MM.1S (cell line): ENCODE measurements at regions not wholly inside any gene's neighbourhood (a gene's known extent, or its start where the extent isn't known, plus 50 kb on each side); places are given as distances from the start of the nearest gene placed in this dataset.

Experiments used
- DNase-seq: peaks from one replicate; pipeline ENCODE4 v3.0.0-alpha.2; 2015
- H2AFZ ChIP-seq: fragments of 300-600 bp; sonication (generic); 2 replicates; pipeline ENCODE4 v1.6.0; 2016; ENCODE audit warnings: antibody characterized with exemption, low read length
- H3F3A ChIP-seq: fragments of 300-600 bp; sonication (generic); 2 replicates; pipeline ENCODE4 v1.6.1; 2016; ENCODE audit warnings: mild to moderate bottlenecking, antibody characterized with exemption, low read length, moderate library complexity, mixed read lengths; ENCODE audit not compliant: insufficient read depth
- H3K27ac ChIP-seq: fragments of 300-600 bp; sonication (generic); 2 replicates; pipeline ENCODE4 v1.5.1; 2016; ENCODE audit warnings: mild to moderate bottlenecking, low read length
- H3K27me3 ChIP-seq: fragments of 300-600 bp; sonication (generic); replicated peaks from 2 replicates; pipeline ENCODE4 v1.6.0; 2016; ENCODE audit warnings: low read length; ENCODE audit not compliant: insufficient read depth
- H3K36me3 ChIP-seq: fragments of 300-600 bp; sonication (generic); replicated peaks from 2 replicates; pipeline ENCODE4 v1.6.1; 2016; ENCODE audit warnings: mild to moderate bottlenecking, low read length, mixed read lengths; ENCODE audit not compliant: insufficient read depth
- H3K4me1 ChIP-seq: fragments of 300-600 bp; sonication (generic); 2 replicates; pipeline ENCODE4 v1.6.1; 2016; ENCODE audit warnings: low read length, mixed read lengths
- H3K4me2 ChIP-seq: fragments of 300-600 bp; sonication (generic); 2 replicates; pipeline ENCODE4 v1.6.0; 2016; ENCODE audit warnings: low read depth, low read length
- H3K4me3 ChIP-seq: fragments of 300-600 bp; sonication (generic); 2 replicates; pipeline ENCODE4 v1.5.1; 2016; ENCODE audit warnings: low read length, mixed read lengths
- H3K79me2 ChIP-seq: fragments of 300-600 bp; sonication (generic); 2 replicates; pipeline ENCODE4 v1.6.1; 2016; ENCODE audit warnings: mixed run types, low read length, mixed read lengths
- H3K9ac ChIP-seq: fragments of 300-600 bp; sonication (generic); 2 replicates; pipeline ENCODE4 v1.6.1; 2016; ENCODE audit warnings: low read length, mixed read lengths
- H3K9me2 ChIP-seq: fragments of 300-600 bp; sonication (generic); replicated peaks from 2 replicates; pipeline ENCODE4 v1.6.1; 2016; ENCODE audit warnings: mild to moderate bottlenecking, low read length, mixed read lengths; ENCODE audit not compliant: insufficient read depth
- H3K9me3 ChIP-seq: fragments of 300-600 bp; sonication (generic); replicated peaks from 2 replicates; pipeline ENCODE4 v1.6.1; 2016; ENCODE audit warnings: mild to moderate bottlenecking, low read length, mixed read lengths; ENCODE audit not compliant: insufficient read depth
- H4K20me1 ChIP-seq: fragments of 300-600 bp; sonication (generic); 2 replicates; pipeline ENCODE4 v1.6.1; 2016; ENCODE audit warnings: mild to moderate bottlenecking, low read length, moderate library complexity, mixed read lengths; ENCODE audit not compliant: insufficient read depth
- CTCF ChIP-seq: fragments of 300-600 bp; sonication (generic); IDR thresholded peaks from 2 replicates; pipeline ENCODE4 v1.5.1; 2016; ENCODE audit warnings: antibody characterized with exemption, low read length, mixed read lengths
- EZH2 ChIP-seq: fragments of 300-600 bp; sonication (generic); optimal IDR thresholded peaks from 2 replicates; pipeline ENCODE3; 2017; ENCODE audit warnings: low read depth, mild to moderate bottlenecking, antibody characterized with exemption, low read length, mixed read lengths
- EZH2phosphoT487 ChIP-seq: fragments of 300-600 bp; sonication (generic); IDR thresholded peaks from 2 replicates; pipeline ENCODE4 v1.6.1; 2018; ENCODE audit warnings: antibody characterized with exemption, low read length

GRCh38 chr13:112254900-112255299, 121.3 kb upstream of the SPACA7 start:
- H3K36me3 ChIP-seq = no peaks in the 10 kb centered on the region
- no peak overlapping the region for H2AFZ ChIP-seq
- H3K27ac ChIP-seq = no peak overlapping the region
- no peaks in the 10 kb centered on the region for H3K79me2 ChIP-seq
- H3K9ac ChIP-seq = no peak overlapping the region
- no peak for DNase-seq
- peaks cover 41% of the 10 kb centered on the region for H3K27me3 ChIP-seq
- no peak overlapping the region for H3K4me2 ChIP-seq
- no peak overlapping the region for H3K4me3 ChIP-seq
- no peaks in the 10 kb centered on the region for H3K9me3 ChIP-seq
- TF ChIP-seq EZH2phosphoT487 = no peak
- no peak for TF ChIP-seq CTCF
- no peak for TF ChIP-seq EZH2
- no peaks in the 10 kb centered on the region for H3K9me2 ChIP-seq
- H3F3A ChIP-seq = no peaks in the 10 kb centered on the region
- H4K20me1 ChIP-seq = no peaks in the 10 kb centered on the region
- H3K4me1 ChIP-seq = no peaks in the 10 kb centered on the region

GRCh38 chr13:112255550-112256120, 120.5 kb upstream of the SPACA7 start:
- TF ChIP-seq CTCF (no peak), EZH2 (no peak), EZH2phosphoT487 (no peak)
- no peaks in the 10 kb centered on the region for H3K9me3 ChIP-seq
- H3K4me3 ChIP-seq = no peak overlapping the region
- H2AFZ ChIP-seq = no peak overlapping the region
- H3K79me2 ChIP-seq = no peaks in the 10 kb centered on the region
- no peaks in the 10 kb centered on the region for H4K20me1 ChIP-seq
- no peak overlapping the region for H3K9ac ChIP-seq
- no peak overlapping the region for H3K27ac ChIP-seq
- no peaks in the 10 kb centered on the region for H3K36me3 ChIP-seq
- no peaks in the 10 kb centered on the region for H3F3A ChIP-seq
- H3K4me1 ChIP-seq = no peaks in the 10 kb centered on the region
- DNase-seq = no peak
- H3K4me2 ChIP-seq = no peak overlapping the region
- no peaks in the 10 kb centered on the region for H3K9me2 ChIP-seq
- peaks cover 41% of the 10 kb centered on the region for H3K27me3 ChIP-seq

- Histone ChIP-seq H3K9ac (no peak overlapping the region), H3K36me3 (no peaks in the 10 kb centered on the region), H3K9me2 (no peaks in the 10 kb centered on the region), H3K27me3 (peaks cover 41% of the 10 kb centered on the region), H3K27ac (no peak overlapping the region), H3K4me3 (no peak overlapping the region), H3K4me1 (no peaks in the 10 kb centered on the region), H3K79me2 (no peaks in the 10 kb centered on the region), H3F3A (no peaks in the 10 kb centered on the region), H4K20me1 (no peaks in the 10 kb centered on the region), H2AFZ (no peak overlapping the region), H3K9me3 (no peaks in the 10 kb centered on the region), H3K4me2 (no peak overlapping the region)
- TF ChIP-seq EZH2 (no peak), CTCF (no peak), EZH2phosphoT487 (no peak)
- DNase-seq = no peak
Measured at GRCh38 chr13:112256716-112257494, 119.2 kb upstream of the SPACA7 start.
